ENCODE measurements at regions not wholly inside any gene's neighbourhood (a gene's known extent, or its start where the extent isn't known, plus 50 kb on each side); places are given as distances from the start of the nearest gene placed in this dataset.

DNA sequence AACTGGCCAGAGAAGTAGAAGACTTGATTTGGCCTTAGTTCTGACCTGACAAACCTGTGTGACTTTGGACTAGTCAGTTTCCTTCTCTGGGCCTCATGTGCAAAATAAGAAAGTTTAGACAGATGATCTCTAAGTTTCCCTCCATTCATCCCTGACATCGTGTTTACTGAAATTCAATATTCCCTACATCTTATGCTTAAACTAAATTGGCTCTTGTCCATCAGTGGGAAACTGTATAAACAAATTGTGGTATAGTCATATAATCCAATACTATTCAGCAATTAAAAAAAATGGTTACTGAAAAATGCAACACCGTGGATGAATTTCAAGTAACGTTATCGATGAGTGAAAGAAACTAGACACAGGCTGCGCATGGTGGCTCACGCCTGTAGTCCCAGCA lies 64.4 kb upstream of the HRH1 start:
- DNase-seq = no peak

DNA sequence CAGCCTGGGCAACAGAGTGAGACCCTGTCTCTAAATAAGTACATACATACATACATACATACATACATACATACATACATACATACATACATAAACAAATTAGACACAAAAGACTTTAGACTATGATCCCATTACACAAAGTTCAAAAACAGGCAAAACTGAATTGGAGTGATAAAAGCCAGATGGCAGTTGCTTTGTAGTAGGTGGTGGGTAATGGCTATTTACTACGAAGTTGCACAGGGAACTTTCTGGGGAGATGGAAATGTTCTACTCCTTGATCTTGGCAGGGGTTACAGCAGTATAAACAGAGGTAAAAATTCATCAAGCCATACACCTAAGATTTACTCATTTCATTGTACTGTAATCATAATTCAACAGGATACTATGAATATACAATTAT lies 63.7 kb upstream of the HRH1 start:
- no peak for DNase-seq

DNA sequence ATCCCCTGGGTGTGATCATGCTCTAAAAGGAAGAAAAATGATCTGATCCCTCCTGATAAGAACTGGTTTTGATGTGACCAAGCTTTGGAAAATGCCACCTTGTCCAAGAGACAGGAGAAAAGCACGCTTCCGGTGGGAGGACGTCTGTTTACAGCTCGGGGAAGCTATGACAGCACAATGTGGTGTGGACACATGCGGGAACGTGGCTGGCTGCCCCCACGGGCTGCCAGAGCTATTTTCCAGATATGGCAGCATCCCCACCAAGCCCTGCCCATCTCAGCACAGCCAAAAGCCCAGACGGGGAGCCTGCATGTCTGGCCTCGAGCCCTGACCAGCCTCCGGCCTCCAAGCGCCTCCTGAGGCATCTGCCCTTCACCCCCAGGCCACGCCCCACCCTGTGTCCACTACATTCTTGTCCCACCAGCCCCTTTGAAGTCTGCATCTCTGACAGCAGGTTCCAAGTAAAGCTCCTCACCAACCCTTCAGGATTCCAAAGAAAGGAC lies 63.2 kb upstream of the HRH1 start:
- DNase-seq = no peak

DNA sequence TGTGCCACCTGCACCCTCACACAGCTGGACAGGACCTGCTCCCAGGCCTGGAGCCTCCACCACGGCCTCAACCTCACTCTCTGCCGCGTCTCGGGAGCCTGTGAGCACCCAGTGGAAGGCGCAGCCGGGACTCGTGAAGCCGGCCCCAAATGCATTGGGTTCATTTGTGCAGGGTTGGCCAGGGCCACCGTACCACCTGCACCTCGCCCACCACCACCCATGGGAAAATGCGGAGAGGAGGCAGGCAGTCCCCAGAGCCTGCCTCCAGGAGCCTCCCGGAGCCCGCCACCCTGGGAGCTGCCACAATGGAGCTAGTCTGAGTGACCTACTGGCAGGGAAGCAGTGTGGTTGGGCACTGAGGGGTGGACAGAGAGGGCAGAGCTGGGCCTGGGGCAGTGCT lies 62.5 kb upstream of the HRH1 start:
- no peak for DNase-seq

DNA sequence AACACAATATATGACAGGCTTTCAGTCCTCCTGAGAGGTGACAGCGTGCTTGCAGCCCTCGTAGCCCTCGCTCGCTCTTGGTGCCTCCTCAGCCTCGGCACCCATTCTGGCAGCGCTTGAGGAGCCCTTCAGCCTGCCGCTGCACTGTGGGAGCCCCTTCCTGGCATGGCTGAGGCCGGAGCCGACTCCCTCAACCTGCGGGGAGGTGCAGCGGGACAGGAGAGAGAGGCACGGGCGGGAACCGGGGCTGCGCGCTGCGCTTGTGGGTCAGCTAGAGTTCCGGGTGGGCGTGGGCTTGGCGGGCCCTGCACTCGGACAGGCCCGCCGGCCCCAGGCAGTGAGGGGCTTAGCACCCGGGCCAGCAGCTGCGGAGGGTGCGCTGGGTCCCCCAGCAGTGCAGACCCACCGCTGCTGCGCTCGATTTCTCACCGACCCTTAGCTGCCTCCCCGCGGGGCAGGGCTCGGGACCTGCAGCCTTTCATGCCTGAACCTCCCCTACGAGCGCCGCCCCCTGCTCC lies 60.4 kb upstream of the HRH1 start:
- DNase-seq = no peak

DNA sequence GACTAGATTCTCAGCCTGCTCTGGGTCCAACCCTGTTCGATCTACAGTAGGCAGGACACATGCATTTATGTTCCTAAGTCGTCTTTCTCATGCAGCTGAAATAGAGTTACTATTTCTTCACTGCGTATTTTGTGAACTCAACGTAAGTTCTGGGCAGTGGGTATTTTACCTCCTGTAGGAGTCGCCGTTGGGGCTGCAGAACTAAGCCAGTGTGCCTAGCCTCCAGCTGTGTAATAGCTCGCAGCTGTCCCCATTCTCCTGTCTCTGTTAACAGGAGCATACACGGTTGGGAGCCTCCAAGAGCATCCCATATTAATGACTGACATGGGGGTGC lies 58.4 kb upstream of the HRH1 start:
- no peak for DNase-seq

DNA sequence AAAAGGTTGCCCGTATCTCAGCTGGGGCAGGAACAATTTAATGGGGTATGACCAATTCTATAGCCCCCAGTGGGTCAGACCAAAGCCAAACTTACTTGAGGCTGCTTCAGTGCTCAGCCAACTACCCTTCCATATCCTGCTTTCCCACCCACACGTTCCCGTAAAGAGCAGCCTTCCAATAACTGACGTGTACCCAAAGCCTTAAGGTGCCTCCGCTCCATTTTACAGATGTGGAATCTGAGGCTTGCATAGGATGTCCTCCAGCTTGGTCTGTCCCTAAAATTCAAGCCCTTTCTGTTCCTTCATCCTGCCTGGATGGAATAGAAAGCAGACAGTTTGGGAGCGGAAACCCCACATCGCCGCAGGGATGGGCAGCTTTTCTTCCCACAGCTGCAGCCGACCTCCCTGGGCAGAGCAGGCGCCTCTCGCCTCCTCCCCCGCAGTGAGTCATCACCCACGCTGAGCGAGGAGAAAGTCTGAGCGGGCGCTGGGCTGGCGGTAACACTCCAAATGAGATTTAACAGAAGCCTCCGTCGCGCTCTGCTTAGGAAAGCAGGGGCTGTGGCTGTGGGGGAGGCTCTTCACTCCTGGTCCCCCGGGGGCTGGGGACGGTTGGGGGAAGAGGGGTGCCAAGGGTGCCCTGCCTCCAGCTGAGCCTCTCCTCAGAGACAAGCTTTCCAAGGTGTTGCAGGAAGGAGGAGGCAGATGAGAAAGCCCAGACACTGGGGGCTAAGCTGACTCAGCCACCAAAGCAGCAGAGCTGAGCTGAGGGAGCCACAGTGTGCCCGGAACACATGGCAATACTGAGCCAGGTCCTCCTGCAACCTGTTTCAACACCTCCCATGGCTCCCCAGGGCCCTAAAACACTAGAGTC lies 57.8 kb upstream of the HRH1 start:
- peak in 2 of 5 experiments; percentile 48 to 49 for DNase-seq

DNA sequence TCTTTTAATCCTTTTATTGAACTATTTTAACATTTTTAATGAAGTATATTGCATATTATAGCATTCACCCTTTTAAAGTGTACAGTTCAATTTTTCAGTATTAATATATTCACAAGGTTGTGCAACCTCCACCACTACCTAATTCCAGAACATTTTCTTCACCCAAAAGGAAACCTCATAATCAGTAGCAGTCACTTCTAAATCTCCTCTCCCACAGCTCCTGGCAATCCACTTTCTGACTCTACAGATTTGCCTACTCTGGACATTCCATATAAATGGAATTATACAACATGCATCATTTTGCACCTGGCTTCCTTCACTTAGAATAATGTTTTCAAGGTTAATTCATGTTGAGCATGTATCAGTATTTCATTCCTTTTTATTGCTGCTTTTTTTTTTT lies 55.0 kb upstream of the HRH1 start:
- DNase-seq = no peak

Measured in T-helper 2 cell (primary cell).